ENCODE measurements at regions not wholly inside any gene's neighbourhood (a gene's known extent, or its start where the extent isn't known, plus 50 kb on each side); places are given as distances from the start of the nearest gene placed in this dataset.
"Not testable (repeated sequence)": the region's sequence is repeated elsewhere in the genome, so short reads cannot be mapped to it uniquely, and the experiment has no call there.

DNA sequence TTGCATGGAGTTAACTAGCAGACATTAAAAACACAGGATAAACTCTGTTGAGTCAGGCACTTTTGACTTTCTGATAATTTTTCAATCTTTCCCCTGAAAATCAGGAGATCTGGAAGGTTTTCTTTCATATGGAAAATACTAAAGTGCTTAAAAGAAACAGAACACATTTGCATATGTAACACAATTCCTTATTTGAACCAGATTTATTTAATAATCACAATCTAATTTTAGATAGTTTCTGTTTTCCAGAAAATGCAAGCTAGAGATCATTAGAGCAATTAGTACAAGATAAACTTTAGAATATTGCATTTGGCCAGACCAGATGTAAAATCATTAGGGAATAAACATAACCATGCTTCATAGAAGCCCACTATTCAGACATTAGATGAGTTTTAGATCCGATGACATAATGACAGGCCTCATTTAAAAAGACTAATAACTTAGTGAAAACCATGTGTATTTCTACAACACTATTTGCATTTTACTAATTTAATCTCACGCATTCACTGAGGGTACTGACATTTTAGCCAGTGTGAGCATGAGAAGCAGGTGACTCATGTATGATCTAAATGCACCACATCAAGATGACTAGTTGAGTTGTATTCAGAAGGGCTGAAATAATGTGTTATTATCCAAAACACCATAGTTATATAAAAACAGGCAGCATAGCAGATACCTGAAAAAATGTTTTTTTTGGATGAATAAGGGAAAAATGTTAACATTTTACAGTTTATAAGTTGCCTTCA lies 611.5 kb downstream of the LTN1 start:
- DNase-seq; in situ Hi-C loops (cut with HindIII; ENCODE audit: low pct_ligation_motif_present, low pct_unique_long_range_greater_than_20kb, low sequenced_read_pairs): not testable (repeated sequence)

DNA sequence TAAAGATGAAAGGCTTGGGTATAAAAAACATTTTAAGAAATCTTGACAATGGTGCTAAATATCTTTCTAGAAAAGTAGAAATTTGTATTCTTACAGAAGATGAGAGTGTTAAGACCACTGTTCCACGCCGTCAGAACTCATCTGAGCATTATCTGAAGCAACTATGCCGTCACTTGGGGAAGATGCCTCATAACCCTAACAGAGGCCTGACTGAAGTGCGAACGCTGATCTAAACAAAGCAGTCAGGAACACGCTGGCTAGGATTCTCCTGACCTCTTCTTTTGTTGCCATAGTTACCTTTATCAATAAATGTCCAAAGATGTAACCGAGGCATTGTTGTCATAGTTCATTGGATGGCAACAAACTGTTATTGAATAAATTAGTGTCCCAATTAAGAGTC lies 612.4 kb downstream of the LTN1 start:
- in situ Hi-C loops (cut with HindIII; ENCODE audit: low pct_ligation_motif_present, low pct_unique_long_range_greater_than_20kb, low sequenced_read_pairs), result no loop called here
- no peak for DNase-seq

DNA sequence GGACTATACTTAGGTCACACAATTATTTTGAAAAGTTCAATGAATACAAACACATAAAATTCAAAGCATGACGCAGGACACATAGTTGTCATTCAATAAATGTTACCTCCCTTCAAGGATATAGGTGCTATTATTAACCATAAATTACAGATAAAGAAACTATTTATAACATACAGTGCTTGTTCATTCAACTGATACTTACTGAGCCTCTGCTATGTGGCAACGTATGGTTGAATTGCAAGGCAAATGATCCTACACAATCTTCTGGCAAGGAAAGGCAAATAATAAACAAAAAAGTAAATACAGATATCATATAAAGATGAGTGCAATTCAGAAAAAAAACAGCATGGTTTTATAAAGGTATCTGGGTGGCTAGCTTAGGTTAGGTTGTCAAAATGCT lies 614.7 kb downstream of the LTN1 start:
- in situ Hi-C loops (cut with HindIII; ENCODE audit: low pct_ligation_motif_present, low pct_unique_long_range_greater_than_20kb, low sequenced_read_pairs), result no loop called here
- DNase-seq, result no peak

DNA sequence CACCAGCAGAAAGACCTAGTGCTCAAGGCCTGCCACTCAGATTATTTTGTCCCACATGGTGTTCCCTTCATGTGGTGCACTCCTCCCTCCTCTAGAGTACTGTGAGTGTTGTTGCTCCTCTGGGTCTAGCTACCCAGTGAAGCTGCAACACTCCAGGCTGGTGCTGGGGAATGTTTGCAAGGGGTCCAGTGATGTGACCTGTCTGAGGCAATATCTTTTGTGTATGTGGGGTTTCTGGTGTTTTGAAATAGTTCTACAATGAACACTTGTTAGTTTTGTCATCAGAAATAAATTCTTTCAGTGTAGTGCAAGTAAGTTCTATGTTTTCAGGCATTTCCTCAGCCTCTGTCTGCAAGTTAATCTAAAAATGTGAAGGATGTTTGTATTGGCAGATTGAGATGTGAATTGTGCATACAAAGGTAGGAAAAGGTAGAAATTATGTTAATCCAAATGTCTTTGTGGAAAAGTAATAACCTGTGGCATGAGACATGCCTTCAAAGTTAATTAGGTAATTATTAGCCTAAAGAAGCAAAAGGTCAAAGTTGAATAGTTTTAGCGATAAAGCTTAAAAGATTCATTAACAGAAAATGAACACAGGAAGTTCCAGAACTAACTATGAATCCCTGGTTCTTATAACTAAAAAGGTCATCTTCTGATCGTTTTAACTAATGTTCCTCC lies 616.8 kb downstream of the LTN1 start:
- DNase-seq, result no peak
- in situ Hi-C loops (cut with HindIII; ENCODE audit: low pct_ligation_motif_present, low pct_unique_long_range_greater_than_20kb, low sequenced_read_pairs), result no loop called here

DNA sequence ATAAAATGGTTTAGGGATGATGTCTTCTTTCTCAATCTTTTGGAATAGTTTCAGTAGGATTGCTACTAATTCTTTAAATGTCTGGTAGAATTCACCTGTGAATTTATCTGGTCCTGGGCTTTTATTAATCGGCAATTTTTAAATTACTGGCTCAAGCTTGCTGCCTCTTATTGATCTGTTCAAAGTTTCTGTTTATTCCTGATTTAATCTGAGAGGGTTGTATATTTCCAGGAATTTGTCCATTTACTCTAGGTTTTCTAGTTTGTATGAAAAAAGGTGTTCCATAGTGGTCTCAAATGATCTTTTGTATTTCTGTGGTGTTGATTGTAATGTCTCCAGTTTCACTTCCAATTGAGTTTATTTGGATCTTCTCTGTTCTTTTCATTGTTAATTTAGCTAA lies 617.8 kb downstream of the LTN1 start:
- in situ Hi-C loops (cut with HindIII; ENCODE audit: low pct_ligation_motif_present, low pct_unique_long_range_greater_than_20kb, low sequenced_read_pairs), result no loop called here
- no peak for DNase-seq

DNA sequence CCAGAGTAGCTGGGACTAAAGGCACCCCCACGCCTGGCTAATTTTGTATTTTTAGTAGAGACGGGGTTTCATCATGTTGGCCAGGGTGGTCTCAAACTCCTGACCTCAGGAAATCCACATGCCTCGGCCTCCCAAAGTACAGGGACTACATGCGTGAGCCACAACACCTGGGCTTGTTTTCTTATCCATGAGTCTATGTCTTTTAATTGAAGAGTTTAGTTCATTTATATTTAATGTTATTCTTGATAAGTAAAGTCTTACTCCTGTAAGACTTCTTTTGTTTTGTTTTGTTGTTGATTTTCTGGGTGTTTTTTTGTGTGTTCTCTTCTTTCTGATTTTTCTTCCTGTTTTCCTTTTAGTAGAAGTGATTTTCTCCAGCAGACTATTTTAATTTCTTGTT lies 621.0 kb downstream of the LTN1 start:
- no peak for DNase-seq
- in situ Hi-C loops (cut with HindIII; ENCODE audit: low pct_ligation_motif_present, low pct_unique_long_range_greater_than_20kb, low sequenced_read_pairs), result no loop called here

DNA sequence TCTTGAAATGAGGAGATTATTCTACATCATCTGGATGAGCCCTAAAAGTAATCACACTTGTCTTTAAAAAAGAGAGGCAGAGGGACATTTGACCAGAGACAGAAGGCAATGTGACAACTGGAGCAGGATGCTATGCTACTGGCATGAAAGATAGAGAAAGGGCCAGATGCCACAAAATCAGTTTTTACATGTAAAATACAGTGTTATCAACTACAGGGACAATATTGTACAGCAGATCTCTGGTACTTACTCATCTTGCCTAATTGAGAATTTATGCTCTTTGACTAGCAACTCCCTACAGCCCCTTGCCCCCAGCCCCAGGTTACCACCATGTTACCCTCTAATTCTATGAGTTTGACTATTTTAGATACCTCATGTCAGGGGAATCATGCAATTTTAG lies 633.4 kb downstream of the LTN1 start:
- in situ Hi-C loops (cut with HindIII; ENCODE audit: low pct_ligation_motif_present, low pct_unique_long_range_greater_than_20kb, low sequenced_read_pairs), result no loop called here
- DNase-seq, result no peak

DNA sequence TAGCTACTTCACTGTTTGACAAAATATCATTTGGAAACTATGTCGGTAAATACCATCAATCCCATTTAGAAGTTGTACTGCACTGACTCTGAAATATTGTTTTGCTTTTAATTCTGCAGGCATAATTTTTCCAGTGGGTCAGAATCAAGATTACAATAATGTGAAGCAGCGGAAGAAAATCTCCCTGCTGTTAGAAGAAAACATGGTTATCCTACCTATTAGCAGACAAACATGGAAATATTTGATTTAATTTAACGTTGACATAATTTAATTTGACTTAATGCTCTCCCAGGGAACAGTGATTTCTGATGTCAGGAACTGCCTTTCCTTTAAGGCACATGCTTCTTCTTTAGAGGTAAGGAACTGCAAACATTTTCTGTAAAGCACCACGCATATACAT lies 634.0 kb downstream of the LTN1 start:
- no peak for DNase-seq
- in situ Hi-C loops (cut with HindIII; ENCODE audit: low pct_ligation_motif_present, low pct_unique_long_range_greater_than_20kb, low sequenced_read_pairs), result no loop called here

DNA sequence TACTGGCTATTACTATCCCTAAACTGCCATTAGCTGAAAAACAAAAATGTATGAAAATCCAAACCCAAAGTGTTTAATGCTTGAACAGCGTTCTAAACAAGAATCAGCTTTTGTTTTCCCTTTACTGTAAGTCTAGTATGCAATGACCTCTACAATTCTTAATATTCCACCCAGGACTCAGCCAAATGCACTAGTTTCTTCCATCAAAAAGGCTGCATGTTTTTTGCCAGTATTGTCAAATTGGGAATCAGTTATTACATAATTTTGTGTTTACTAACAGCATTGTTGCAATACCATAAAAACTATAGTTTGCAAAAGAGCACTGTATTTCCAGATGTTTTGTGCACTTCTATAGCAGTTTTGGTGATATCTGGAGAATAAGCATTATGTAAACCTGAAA lies 634.5 kb downstream of the LTN1 start:
- in situ Hi-C loops (cut with HindIII; ENCODE audit: low pct_ligation_motif_present, low pct_unique_long_range_greater_than_20kb, low sequenced_read_pairs), result no loop called here
- DNase-seq, result no peak

DNA sequence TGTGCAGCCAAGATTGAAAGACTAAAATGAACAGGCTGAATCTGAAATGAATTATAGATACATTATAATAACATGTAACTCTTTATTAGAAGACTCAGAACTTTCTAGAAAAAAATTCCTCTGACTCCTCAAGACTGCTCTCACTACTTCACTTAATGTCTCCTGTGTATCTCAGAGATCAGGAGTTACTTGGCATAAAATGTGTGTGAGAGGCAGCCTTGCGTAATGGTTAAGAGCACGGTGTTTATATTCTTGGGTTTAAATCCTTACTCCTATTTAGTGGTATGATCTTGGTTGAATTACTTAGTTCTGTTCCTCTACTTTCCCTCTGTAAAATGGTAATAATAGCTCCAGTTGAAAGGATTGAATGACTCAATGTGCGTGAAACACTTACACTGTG lies 634.9 kb downstream of the LTN1 start:
- DNase-seq, result no peak
- in situ Hi-C loops (cut with HindIII; ENCODE audit: low pct_ligation_motif_present, low pct_unique_long_range_greater_than_20kb, low sequenced_read_pairs), result no loop called here

DNA sequence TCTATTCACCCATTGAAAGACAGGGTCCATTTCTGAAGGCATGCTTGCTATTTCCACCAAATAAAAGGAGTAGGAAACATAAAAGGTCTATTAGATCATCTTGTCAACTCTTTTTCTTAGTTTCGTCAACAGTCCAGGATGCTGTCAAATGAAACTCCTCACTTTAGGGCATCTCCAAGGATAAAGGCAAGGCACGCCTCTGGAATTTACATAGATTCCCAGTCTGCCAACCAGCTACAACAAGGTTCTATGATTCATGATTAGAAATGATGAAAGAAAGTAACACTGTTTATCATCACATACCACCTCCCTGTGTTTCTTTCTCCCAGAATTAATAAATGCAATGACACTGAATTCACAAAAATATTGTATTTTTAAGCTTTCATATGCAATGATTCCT lies 636.3 kb downstream of the LTN1 start:
- DNase-seq, result no peak
- in situ Hi-C loops (cut with HindIII; ENCODE audit: low pct_ligation_motif_present, low pct_unique_long_range_greater_than_20kb, low sequenced_read_pairs), result no loop called here

DNA sequence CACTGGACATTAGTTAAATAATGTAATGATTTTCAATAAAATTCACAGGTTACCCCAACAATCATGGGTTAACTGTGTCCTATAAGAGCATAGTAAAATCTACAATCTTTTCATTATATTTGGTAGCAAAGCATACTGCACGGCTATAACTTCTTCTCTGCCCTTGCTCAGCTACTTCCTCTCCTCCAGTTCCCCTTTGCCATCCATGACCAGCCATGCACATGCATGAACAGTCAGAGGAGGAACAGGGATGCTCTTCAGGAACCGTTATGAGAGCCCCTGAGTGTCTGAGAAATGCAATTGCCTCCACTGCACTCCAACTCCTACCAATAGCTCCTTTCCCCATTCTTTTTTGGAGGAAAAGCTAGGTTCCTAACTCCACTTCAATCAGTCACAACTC lies 646.7 kb downstream of the LTN1 start:
- in situ Hi-C loops (cut with HindIII; ENCODE audit: low pct_ligation_motif_present, low pct_unique_long_range_greater_than_20kb, low sequenced_read_pairs), result no loop called here
- no peak for DNase-seq

DNA sequence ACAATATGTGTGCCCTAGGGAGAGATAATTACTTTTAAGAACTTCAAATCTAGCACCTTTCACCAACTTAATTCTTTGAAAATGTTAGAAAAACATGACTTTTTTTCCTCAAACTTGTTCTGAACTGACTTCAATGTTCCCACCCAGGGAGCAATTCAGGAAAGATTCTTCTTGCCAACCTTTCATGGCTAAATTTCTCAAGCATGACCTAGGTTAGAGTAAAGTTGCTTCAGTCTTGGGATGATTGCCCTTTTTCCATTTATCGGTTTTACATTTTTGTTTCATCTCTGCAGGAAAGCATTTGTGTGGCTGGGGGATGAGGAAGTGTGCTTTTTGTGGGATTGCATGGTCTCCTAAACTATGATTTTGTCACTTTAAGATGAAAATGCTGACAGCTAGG lies 647.7 kb downstream of the LTN1 start:
- in situ Hi-C loops (cut with HindIII; ENCODE audit: low pct_ligation_motif_present, low pct_unique_long_range_greater_than_20kb, low sequenced_read_pairs), result no loop called here
- DNase-seq, result no peak

DNA sequence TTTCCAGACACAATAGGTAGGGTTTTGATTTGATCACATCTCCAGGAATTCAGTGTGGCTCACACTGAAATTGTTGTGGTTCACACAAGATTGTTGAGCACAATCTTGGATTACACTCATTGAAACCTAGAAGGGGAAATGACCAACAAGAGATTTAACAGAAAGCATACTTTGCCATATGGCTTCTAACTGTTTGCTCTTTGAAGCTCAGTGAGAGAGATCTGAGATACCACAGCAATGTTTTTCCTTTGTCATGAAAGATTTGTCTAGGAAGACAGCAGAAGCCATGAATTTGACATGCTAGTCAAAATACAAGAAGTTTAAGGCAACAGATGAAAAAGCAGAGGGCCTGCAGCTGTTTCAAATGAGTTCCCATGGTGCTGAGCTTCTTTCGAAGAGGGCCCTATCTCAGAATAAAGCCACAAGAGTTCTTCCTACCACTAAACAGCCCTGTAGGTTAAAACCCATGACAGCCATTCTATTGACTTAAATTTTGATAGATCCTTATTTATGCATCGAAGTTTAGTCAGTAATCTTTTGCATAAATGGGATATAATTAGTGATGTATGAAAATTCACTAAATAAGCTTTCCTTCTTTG lies 650.4 kb downstream of the LTN1 start:
- DNase-seq, result no peak
- in situ Hi-C loops (cut with HindIII; ENCODE audit: low pct_ligation_motif_present, low pct_unique_long_range_greater_than_20kb, low sequenced_read_pairs), result no loop called here

DNA sequence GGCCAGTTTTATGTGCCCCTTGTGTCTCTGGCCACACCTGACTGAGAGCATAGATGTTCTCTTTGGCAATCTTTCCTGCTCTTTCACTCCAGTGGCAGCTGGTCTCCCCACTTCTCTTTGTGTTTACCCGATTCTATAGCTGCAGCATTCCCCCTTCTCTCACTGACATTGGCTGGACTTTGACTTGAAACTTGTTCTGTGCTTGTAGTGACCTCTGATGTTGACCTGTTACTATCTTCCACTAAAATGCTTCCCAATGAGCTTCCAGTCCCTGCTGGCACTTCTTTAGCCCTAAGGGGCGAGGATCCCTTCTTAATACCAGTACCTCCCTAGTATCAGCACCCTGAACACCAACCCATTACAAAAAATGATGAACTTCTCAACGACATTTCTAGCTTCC lies 653.3 kb downstream of the LTN1 start:
- in situ Hi-C loops (cut with HindIII; ENCODE audit: low pct_ligation_motif_present, low pct_unique_long_range_greater_than_20kb, low sequenced_read_pairs), result no loop called here
- no peak for DNase-seq

DNA sequence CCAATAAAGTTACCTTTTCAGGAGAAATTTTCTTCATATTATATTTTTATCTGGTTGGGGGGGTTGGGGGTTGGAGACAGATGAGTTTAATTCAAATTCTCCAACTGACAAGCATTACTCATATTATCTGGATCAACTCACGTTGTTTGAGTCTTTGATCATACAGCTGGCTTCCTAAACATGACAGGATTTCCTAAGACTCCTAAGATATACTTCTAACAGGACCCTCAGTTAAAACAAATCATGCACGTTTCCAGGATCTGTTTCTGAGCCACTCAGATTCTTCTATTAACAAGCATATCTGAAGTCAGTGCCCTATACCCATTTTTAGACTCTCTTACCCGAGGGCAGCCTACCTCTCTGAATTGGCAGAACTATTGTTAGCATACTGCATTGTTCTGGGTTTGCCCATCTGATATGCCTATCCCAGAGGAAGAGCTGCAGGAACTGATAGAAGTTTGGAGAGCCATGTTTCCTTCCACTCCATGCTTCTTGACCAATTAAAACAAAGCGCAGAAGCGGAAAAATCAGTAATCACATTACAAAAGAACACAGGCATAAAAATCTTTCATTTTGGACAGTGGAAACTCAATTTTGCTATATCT lies 653.9 kb downstream of the LTN1 start:
- in situ Hi-C loops (cut with HindIII; ENCODE audit: low pct_ligation_motif_present, low pct_unique_long_range_greater_than_20kb, low sequenced_read_pairs), result no loop called here

DNA sequence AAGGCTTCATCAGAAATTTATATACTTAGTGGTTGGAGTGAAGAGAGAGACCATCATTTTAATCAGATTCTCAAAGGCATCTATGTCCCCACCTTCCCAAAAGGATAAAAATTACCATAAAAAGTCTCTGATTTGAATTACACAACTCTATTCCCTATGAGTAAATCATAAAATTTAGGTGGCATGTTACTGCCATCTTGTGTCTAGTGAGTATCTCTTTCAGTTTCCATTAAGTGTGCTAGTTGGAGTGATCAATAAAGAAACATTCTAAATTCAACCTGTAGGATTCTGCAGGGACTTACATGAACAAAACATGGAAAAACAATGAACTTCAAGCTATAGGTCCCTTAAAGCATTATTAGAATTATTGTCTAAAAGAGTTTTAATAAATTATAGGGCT lies 655.4 kb downstream of the LTN1 start:
- DNase-seq, result peak; percentile 64
- in situ Hi-C loops (cut with HindIII; ENCODE audit: low pct_ligation_motif_present, low pct_unique_long_range_greater_than_20kb, low sequenced_read_pairs), result no loop called here

More for the DNA sequence above, 653.9 kb downstream of the LTN1 start:
- no peak for DNase-seq

DNA sequence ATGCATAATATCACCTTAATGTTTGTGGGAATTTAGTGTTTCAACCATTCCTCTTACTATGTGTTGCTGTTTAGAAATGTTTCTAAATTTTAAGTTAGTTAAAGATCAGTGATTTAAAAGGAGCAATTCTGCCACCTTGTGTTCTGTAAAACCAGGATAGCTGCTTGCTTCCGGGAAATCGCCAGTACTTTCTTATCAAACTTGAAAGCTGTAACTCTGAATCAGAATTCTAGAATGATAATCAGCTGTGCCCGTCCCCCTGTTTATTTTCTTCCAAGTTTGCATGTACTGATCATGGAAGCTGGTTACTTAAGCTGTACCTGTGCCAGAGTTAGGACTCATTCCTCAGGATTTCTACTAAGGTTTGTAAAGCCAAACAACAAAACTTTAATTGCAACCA lies 656.4 kb downstream of the LTN1 start:
- in situ Hi-C loops (cut with HindIII; ENCODE audit: low pct_ligation_motif_present, low pct_unique_long_range_greater_than_20kb, low sequenced_read_pairs), result no loop called here

DNA sequence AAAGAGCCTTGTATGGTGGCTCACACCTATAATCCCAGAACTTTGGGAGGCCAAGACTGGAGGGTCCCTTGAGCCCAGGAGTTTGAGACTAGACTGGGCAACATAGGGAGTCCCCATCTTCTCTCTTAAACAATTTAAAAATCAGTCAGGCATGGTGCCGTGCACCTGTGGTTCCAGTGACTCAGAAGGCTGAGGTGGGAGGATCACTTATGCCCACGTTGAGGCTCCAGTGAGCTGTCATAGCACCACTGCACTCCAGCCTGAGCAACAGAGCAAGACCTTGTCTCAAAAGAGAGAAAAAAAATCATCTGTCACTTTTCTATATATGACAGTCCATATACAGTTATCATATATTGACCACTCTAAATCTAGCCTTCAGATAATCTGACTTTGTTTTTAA lies 658.3 kb downstream of the LTN1 start:
- in situ Hi-C loops (cut with HindIII; ENCODE audit: low pct_ligation_motif_present, low pct_unique_long_range_greater_than_20kb, low sequenced_read_pairs), result no loop called here
- peak; percentile 45 for DNase-seq

More for the DNA sequence above, 656.4 kb downstream of the LTN1 start:
- peak; percentile 60 for DNase-seq
